Mesodermal cell (in vitro differentiated cells): ENCODE measurements at regions not wholly inside any gene's neighbourhood (a gene's known extent, or its start where the extent isn't known, plus 50 kb on each side); places are given as distances from the start of the nearest gene placed in this dataset.
A peak's percentile ranks its signal among the peaks of the same experiment; 100 is the strongest.

Experiments
- H3K27ac ChIP-seq: 2 replicates; pipeline ENCODE4 v1.7.0; 2013; ENCODE audit warnings: mild to moderate bottlenecking, low read depth, low read length, moderate library complexity; ENCODE audit not compliant: severe bottlenecking
- H3K36me3 ChIP-seq: 2 replicates; pipeline ENCODE4 v1.7.1; 2013; ENCODE audit warnings: mild to moderate bottlenecking, low read length, moderate library complexity; ENCODE audit not compliant: control insufficient read depth, insufficient read depth
- H3K4me1 ChIP-seq: one replicate; pipeline ENCODE4 v1.7.1; 2013; ENCODE audit warnings: mild to moderate bottlenecking, low read length; ENCODE audit not compliant: insufficient read depth, control insufficient read depth, poor library complexity, severe bottlenecking
- H3K4me3 ChIP-seq: 2 replicates; pipeline ENCODE4 v1.7.0; 2013; ENCODE audit warnings: low read length, control low read depth, mild to moderate bottlenecking; ENCODE audit not compliant: insufficient read depth, poor library complexity, severe bottlenecking; ENCODE audit errors: extremely low read depth
- H3K9me3 ChIP-seq: 2 replicates; pipeline ENCODE4 v1.7.1; 2013; ENCODE audit warnings: mild to moderate bottlenecking, low read length, moderate library complexity; ENCODE audit not compliant: control insufficient read depth
- WGBS, 2 experiments: methylation state at CpG; one replicate each; pipeline ENCODE4 v1.1.5; 2013; ENCODE audit warnings: missing lambda C conversion rate in 2 of 2; ENCODE audit not compliant: insufficient coverage in 2 of 2; 5-methylcytosine and 5-hydroxymethylcytosine counted together

DNA sequence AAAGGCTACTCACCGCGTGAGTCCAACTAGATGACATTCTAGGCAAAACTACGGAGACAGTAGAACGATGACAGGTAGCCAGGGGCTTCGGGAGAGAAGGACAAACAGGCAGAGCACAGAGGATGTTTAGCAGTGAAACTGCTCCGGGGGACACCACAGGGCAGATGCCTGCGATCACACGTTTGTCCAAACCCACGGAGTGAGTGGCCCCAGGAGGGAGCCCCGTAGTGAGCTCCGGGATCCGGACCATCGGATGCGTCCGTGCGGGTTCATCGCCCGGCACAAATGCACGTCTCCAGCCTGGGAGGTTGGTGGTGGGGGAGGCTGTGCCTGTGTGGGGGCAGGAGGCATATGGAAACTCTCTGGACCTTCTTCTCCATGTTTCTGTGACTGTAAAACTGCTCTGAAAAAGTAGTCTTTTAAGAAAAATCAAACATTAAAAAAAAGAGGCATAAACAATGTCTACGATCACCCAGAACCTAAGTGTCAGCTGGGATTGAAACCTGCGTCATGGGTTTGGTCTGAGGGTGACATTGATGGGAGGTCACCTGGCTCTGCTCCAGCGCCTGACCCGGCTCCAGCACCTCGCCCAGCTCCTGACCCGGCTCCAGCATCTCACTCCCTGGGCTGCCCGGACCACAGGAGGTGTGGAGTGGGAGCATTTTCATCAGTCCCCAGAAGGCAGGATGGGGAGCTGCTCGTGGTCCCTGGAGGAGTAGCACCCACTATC is 83.0 kb upstream of the CTDP1 start:
- Histone ChIP-seq H3K4me1 (peaks cover 44% of the 10 kb centered on the region), H3K9me3 (peaks cover 9% of the 10 kb centered on the region), H3K36me3 (no peaks in the 10 kb centered on the region), H3K4me3 (no peak overlapping the region), H3K27ac (no peak overlapping the region)
- WGBS, 2 experiments = 86 to 91% methylated on average over 21 to 25 of the region's 27 CpGs

DNA sequence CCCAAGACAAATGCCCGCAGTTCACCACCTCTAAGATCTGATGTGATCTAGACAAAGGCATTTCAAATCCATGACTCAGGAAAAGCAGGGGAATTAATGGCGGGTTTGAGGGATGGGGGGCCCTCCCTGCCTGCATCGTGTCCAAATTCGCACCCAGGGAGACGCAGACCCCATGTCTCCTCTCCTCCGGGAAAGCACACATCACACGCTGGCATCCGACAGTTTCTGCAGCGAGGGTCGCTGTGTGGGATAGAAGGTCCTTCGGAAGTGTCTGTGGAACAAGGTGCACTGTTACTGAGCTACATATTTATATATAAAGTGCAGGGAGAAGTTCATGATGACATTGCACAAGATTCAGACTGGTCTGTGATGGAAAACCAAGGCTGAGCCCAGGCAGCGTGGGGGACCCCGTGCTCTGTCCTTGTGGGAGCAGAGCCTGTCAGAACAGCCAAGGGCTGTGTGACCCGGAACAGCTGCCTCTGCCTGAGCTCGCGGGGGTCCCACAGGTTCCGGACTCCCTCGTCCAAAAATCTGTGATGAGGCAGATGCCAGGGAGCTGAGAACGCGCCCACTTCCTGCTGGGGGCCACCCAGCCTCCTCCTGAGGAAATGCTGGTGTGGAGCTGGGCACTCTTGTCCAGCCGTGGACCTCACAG is 82.3 kb upstream of the CTDP1 start:
- Histone ChIP-seq H3K4me3 (no peak overlapping the region), H3K9me3 (peaks cover 9% of the 10 kb centered on the region), H3K4me1 (peaks cover 46% of the 10 kb centered on the region), H3K36me3 (no peaks in the 10 kb centered on the region), H3K27ac (no peak overlapping the region)
- 93 to 96% methylated on average over 12 to 16 of the region's 21 CpGs for WGBS, 2 experiments

DNA sequence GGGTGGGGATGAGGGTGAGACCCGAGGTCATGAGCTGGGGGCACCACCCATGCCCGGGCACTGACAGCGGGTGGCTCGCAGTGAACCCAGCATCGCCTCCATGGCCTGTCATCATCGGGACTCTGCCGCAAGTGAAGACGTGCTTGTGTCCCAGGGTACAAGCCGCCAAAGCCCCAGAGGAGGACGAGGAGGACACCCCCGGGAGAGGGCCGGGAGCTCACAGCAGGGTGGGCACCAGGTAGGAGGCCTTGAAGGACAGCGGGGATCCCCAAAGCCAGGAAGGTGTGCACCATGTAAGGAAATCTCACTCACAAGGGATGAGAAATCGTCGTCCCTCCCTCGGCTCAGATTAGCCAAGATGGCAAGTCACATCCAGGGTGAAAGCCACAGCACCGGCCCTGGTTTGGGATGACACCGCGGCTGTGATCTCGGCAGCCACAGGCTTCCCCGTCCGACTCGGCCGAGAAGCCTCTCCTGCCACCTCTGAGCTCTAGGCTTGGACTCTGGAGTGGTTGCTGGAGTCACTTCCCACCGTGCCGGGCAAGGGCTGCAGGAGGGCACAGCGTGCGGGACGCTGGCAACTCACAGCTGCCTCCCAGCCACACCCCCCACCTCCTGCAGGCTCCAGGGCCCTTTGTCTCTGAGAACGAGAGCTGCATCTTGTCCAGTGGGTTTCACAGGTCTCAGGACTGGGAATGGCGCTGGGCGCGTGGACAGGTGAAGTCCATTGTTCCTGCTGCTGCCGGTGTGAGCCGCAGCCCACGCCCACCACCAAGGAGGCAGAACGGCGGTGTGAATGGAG is 81.6 kb upstream of the CTDP1 start:
- Histone ChIP-seq H3K36me3 (no peaks in the 10 kb centered on the region), H3K27ac (peak overlapping the region; percentile 76), H3K4me3 (no peak overlapping the region), H3K4me1 (peaks cover 51% of the 10 kb centered on the region), H3K9me3 (peaks cover 5% of the 10 kb centered on the region)
- WGBS, 2 experiments = 89% methylated on average over 35 to 38 of the region's 38 CpGs

DNA sequence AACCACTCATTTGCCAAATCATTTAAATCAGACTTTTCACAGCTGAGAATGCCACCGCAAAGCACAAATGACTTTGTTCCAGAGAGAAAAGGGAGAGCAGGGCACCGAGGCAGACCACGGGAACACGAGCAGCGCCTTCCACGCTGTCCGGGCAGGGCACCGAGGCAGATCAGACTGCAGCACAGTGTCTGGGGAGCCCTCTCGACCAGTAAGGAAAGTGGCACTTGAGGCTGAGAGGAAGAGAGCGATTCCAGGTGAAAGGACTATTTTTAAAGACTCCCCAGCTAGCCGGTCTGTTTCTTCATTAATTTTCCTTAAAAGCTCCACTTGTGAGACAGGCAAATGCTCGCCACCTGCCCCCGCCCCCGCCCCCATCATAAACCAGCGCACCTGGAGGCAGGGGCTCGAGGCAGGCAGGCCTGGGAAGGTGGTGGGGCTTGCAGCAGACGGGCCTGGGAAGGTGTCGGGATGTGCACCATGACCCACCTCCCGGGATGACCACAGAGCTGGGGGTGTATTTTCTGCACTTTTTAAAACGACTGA is 80.9 kb upstream of the CTDP1 start:
- WGBS, 2 experiments = 86 to 87% methylated on average over 16 to 17 of the region's 20 CpGs

DNA sequence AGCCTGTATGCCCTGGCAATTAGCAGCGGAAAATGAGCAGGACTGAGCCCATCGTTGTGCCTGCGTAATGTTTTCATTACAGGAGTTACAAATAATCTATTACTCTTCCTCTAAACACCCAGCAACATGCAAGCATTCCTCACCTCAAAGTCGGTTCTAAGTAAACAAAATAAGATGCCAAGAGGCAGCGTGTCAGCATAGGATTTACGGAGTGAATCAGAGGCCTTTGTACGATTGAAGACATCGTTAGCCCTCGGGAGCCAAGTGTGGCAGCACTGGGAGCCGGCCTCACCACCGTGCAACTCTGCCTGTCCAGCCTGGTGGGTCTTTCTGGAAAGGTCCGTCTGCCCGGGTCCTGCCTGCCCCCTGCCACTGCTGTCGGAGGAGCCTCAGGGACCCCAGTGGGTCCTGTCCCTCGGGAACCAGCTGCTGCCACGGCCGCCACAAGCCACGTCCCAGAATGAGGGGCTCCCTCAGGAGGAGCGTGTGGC is 80.1 kb upstream of the CTDP1 start:
- WGBS, 2 experiments = 71 to 77% methylated on average over 15 to 16 of the region's 19 CpGs

More for the DNA sequence above, 80.9 kb upstream of the CTDP1 start:
- no peaks in the 10 kb centered on the region for H3K36me3 ChIP-seq
- H3K27ac ChIP-seq = peak overlapping the region; percentile 76
- H3K4me3 ChIP-seq = no peak overlapping the region
- H3K9me3 ChIP-seq = no peaks in the 10 kb centered on the region
- H3K4me1 ChIP-seq = peaks cover 51% of the 10 kb centered on the region

DNA sequence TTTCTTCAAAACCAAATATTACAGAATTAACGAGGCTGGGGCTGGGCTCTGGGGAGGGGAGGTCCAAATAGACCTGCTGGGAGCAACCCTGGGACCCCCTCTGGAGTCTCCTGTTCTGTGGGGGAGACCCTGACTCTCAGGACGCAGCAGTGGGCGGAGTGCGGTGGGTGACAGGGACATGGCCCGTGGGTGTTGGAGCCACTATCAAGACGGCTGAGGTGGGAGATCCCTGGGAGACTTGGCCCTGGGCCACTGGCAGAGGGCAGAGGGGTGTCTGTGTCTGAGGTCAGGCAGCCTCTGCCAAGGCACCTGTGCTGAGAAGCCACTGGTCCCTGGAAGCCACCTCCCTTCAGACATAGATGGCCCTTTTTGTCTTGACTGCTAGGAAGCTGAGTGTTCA is 79.5 kb upstream of the CTDP1 start:
- 97 to 100% methylated on average over 5 of the region's 6 CpGs for WGBS, 2 experiments
- Histone ChIP-seq H3K27ac (peak overlapping the region; percentile 90), H3K9me3 (no peaks in the 10 kb centered on the region), H3K4me3 (no peak overlapping the region), H3K36me3 (no peaks in the 10 kb centered on the region), H3K4me1 (peaks cover 51% of the 10 kb centered on the region)

More for the DNA sequence above, 80.1 kb upstream of the CTDP1 start:
- H3K4me1 ChIP-seq = peaks cover 51% of the 10 kb centered on the region
- peak overlapping the region; percentile 76 for H3K27ac ChIP-seq
- H3K9me3 ChIP-seq = no peaks in the 10 kb centered on the region
- H3K36me3 ChIP-seq = no peaks in the 10 kb centered on the region
- no peak overlapping the region for H3K4me3 ChIP-seq

DNA sequence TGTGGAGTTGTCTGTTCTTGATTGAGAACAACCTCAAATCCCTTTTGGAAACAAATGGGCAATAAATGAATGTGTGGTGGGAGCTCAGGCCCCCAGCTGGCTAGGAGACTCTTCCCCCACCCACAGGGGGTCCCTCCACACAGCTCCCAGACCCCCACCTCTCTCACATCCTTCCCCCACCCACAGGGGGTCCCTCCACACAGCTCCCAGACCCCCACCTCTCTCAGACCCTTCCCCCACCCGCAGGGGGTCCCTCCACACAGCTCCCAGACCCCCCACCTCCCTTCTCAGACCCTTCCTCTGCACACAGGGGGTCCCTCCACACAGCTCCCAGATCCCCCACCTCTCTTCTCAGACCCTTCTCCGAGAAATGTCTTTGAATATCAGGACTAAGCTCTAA is 79.0 kb upstream of the CTDP1 start:
- Histone ChIP-seq H3K9me3 (no peaks in the 10 kb centered on the region), H3K36me3 (no peaks in the 10 kb centered on the region), H3K4me3 (no peak overlapping the region), H3K27ac (peak overlapping the region; percentile 90), H3K4me1 (peaks cover 51% of the 10 kb centered on the region)
- 80 to 86% methylated on average over 1 of the region's 2 CpGs for WGBS, 2 experiments

DNA sequence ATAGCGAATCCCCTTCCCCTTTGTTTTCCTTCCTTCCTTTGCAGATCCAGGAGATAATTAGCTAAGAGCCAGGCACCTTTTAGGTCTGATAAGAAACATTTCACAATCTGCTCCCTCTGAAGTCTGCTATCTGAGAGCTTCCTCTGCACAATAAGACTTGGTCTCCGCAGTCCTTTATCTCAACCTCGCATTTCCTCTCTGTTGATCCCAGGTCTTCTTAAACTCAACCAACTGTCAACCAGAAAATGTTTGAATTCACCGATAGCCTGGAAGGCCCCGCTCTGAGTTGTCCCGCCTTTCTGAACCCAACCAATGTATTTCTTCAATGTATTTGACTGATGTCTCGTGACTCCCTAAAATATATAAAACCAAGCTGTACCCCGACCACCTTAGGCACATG is 78.4 kb upstream of the CTDP1 start:
- H3K27ac ChIP-seq = peak overlapping the region; percentile 90
- no peaks in the 10 kb centered on the region for H3K9me3 ChIP-seq
- H3K36me3 ChIP-seq = no peaks in the 10 kb centered on the region
- H3K4me3 ChIP-seq = no peak overlapping the region
- peaks cover 51% of the 10 kb centered on the region for H3K4me1 ChIP-seq
- 36 to 51% methylated on average over 5 to 7 of the region's 8 CpGs for WGBS, 2 experiments

DNA sequence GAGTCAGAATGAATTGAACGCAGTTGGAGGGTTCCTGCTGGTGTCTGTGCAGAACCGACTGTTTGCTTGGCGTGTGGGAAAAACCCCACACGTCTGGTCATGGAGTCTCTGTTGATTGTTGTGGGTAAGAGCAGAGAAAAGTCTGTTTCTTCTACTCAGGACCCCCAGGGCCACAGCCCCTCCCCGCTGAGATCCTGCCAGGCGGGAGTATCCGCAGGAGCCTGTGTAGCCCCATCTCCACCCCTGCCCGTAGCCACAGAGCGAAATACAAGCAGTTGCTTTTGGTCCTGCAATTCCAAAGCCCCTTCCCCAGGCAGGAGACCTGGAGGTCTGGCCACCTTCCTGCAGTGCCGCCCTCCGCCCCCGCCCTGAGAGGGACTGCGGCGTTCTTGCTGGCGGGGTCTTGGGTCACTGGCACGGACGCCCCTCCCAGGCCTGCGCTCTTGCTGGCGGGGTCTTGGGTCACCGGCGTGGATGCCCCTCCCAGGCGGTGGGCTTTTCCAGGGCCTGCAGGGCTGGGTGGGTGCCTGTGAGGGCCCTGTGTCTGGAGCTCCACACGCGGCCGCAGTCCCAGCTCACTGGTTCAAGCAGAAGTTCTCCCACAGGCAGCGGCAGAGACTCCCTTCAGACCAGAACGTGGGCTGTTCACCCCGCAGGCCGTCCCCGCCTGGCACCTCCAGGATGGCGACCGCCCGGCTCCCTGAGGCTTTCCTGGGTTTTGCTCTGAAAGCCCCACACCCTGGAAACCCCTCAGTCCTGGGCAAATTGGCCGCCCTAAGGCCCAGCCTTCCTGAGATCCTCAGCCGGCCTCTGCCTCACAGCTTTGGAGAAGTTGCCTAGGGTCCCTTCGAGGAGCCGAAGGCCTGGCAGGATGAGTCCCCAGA is 76.0 kb upstream of the CTDP1 start:
- no peak overlapping the region for H3K27ac ChIP-seq
- no peak overlapping the region for H3K4me3 ChIP-seq
- WGBS, 2 experiments = 94 to 95% methylated on average over 35 to 37 of the region's 37 CpGs
- H3K4me1 ChIP-seq = peaks cover 37% of the 10 kb centered on the region
- no peaks in the 10 kb centered on the region for H3K36me3 ChIP-seq
- H3K9me3 ChIP-seq = no peaks in the 10 kb centered on the region
